SK-N-SH (cell line): ENCODE measurements at regions not wholly inside any gene's neighbourhood (a gene's known extent, or its start where the extent isn't known, plus 50 kb on each side); places are given as distances from the start of the nearest gene placed in this dataset.

Experiments
- CTCF ChIA-PET: fragments of 300-600, 350-600 bp; formaldehyde crosslinking; extraction: SDS; loops from one replicate; lab custom pipeline; 2021; lab: Yijun Ruan, JAX
- POLR2A ChIA-PET: fragments of 350-600 bp; sonication (Branson Sonifier 250); formaldehyde crosslinking; extraction: SDS; loops from one replicate; lab custom pipeline; 2020; ENCODE audit warnings: antibody characterized with exemption, inconsistent platforms; lab: Yijun Ruan, JAX
- DNase-seq: peaks from one replicate; pipeline ENCODE4 v3.0.0; 2012
- H2AFZ ChIP-seq: fragments of 200-600 bp; sonication (generic); 2 replicates; pipeline ENCODE4 v1.8.1; 2016; ENCODE audit warnings: antibody characterized with exemption, mild to moderate bottlenecking, low read depth
- H3F3A ChIP-seq: fragments of 200-600 bp; sonication (generic); replicated peaks from 2 replicates; pipeline ENCODE3; 2016; ENCODE audit warnings: antibody characterized with exemption, mild to moderate bottlenecking; ENCODE audit not compliant: insufficient read depth
- H3K27ac ChIP-seq, 2 experiments: fragments of 200-500 bp in 1 of 2; fragments of 200-600 bp in 1 of 2; sonication (Bioruptor generic) in 1 of 2; sonication (generic), shearing (Covaris generic) in 1 of 2; 2 replicates each; pipeline versions ENCODE4 v1.5.1 to v1.6.1; 2014 to 2016; ENCODE audit warnings: low read depth in 2 of 2, inconsistent platforms in 1 of 2, low read length in 1 of 2, mild to moderate bottlenecking in 1 of 2, mixed read lengths in 1 of 2
- H3K27me3 ChIP-seq: fragments of 200-600 bp; sonication (generic), shearing (Covaris generic); 2 replicates; pipeline ENCODE4 v1.6.1; 2016; ENCODE audit warnings: mixed run types; ENCODE audit not compliant: insufficient read depth
- H3K36me3 ChIP-seq, 2 experiments: fragments of 200-500 bp in 1 of 2; fragments of 200-600 bp in 1 of 2; sonication (Bioruptor generic) in 1 of 2; sonication (generic) in 1 of 2; replicated peaks in 1 of 2; 2 replicates each; pipeline versions ENCODE3 to v1.5.1; 2014 to 2016; ENCODE audit warnings: low read length in 1 of 2, mild to moderate bottlenecking in 1 of 2; ENCODE audit not compliant: insufficient read depth in 2 of 2, control insufficient read depth in 1 of 2
- H3K4me1 ChIP-seq, 2 experiments: fragments of 200-500 bp in 1 of 2; fragments of 200-600 bp in 1 of 2; sonication (Bioruptor generic) in 1 of 2; sonication (generic), shearing (Covaris generic) in 1 of 2; 2 replicates each; pipeline versions ENCODE4 v1.5.1 to v1.6.1; 2014 to 2016; ENCODE audit warnings: low read depth in 1 of 2, low read length in 1 of 2, mixed run types in 1 of 2; ENCODE audit not compliant: insufficient read depth in 2 of 2, control insufficient read depth in 1 of 2
- H3K4me2 ChIP-seq: fragments of 200-600 bp; sonication (generic), shearing (Covaris generic); 2 replicates; pipeline ENCODE4 v1.6.1; 2017; ENCODE audit warnings: mixed run types
- H3K4me3 ChIP-seq, 2 experiments: fragments of 200-500 bp in 1 of 2; fragments of 200-600 bp in 1 of 2; sonication (Bioruptor generic) in 1 of 2; sonication (generic), shearing (Covaris generic) in 1 of 2; 2 replicates each; pipeline versions ENCODE4 v1.5.1 to v1.8.1; 2014 to 2016; ENCODE audit warnings: low read depth in 2 of 2, inconsistent platforms in 1 of 2, low read length in 1 of 2, mild to moderate bottlenecking in 1 of 2, mixed read lengths in 1 of 2, moderate library complexity in 1 of 2
- H3K79me2 ChIP-seq: fragments of 200-600 bp; sonication (generic); 2 replicates; pipeline ENCODE4 v1.8.1; 2017; ENCODE audit warnings: mild to moderate bottlenecking; ENCODE audit not compliant: insufficient read depth
- H3K9ac ChIP-seq: fragments of 200-600 bp; sonication (generic); 2 replicates; pipeline ENCODE4 v1.6.1; 2017; ENCODE audit warnings: mixed run types
- H3K9me2 ChIP-seq: fragments of 200-600 bp; sonication (generic); 2 replicates; pipeline ENCODE4 v1.6.1; 2017; ENCODE audit warnings: mixed run types
- H3K9me3 ChIP-seq: fragments of 200-600 bp; sonication (generic); 2 replicates; pipeline ENCODE4 v1.6.1; 2017; ENCODE audit warnings: mixed run types, mild to moderate bottlenecking, moderate library complexity
- H4K20me1 ChIP-seq: fragments of 200-600 bp; sonication (generic); 2 replicates; pipeline ENCODE4 v1.6.1; 2017; ENCODE audit warnings: mild to moderate bottlenecking, mixed run types; ENCODE audit not compliant: insufficient read depth
- ELF1 ChIP-seq: IDR thresholded peaks from 2 replicates; pipeline ENCODE4 v1.4.0; 2012
- EP300 ChIP-seq, 2 experiments: IDR thresholded peaks; 2 replicates each; pipeline versions ENCODE4 v1.4.0 to v1.6.1; 2012; ENCODE audit warnings: borderline replicate concordance in 1 of 2, low read depth in 1 of 2, low read length in 1 of 2
- FOSL2 ChIP-seq: IDR thresholded peaks from 2 replicates; pipeline ENCODE4 v1.4.0; 2012; ENCODE audit warnings: low read depth, mild to moderate bottlenecking, moderate library complexity, borderline replicate concordance
- GABPA ChIP-seq: IDR thresholded peaks from 2 replicates; pipeline ENCODE4 v1.4.0; 2012; ENCODE audit warnings: low read depth, mild to moderate bottlenecking
- GATA2 ChIP-seq: sonication (generic); formaldehyde crosslinking; IDR thresholded peaks from 2 replicates; pipeline ENCODE4 v1.5.0; 2020; ENCODE audit warnings: mild to moderate bottlenecking, missing genetic modification reagents
- IRF3 ChIP-seq: fragments of 150-350 bp; IDR thresholded peaks from 2 replicates; pipeline ENCODE4 v1.6.1; 2016; ENCODE audit warnings: mild to moderate bottlenecking, low read depth, low read length
- JUND ChIP-seq: IDR thresholded peaks from 2 replicates; pipeline ENCODE4 v1.4.0; 2012
- MEF2A ChIP-seq: IDR thresholded peaks from 2 replicates; pipeline ENCODE4 v1.4.0; 2012; ENCODE audit warnings: low read depth, borderline replicate concordance
- MXI1 ChIP-seq: IDR thresholded peaks from 2 replicates; pipeline ENCODE4 v1.6.1; 2012; ENCODE audit warnings: mild to moderate bottlenecking, low read depth, low read length, improper control_type of control experiment
- NRF1 ChIP-seq: IDR thresholded peaks from 2 replicates; pipeline ENCODE4 v1.6.1; 2012; ENCODE audit warnings: low read depth, mild to moderate bottlenecking, low read length
- RAD21 ChIP-seq: IDR thresholded peaks from 2 replicates; pipeline ENCODE4 v1.6.1; 2012; ENCODE audit warnings: mild to moderate bottlenecking, low read length
- RCOR1 ChIP-seq: fragments of 150-350 bp; IDR thresholded peaks from 2 replicates; pipeline ENCODE4 v1.6.1; 2017; ENCODE audit warnings: antibody characterized with exemption, low read length
- REST ChIP-seq: IDR thresholded peaks from 2 replicates; pipeline ENCODE4 v1.6.1; 2012; ENCODE audit warnings: mild to moderate bottlenecking, low read depth, low read length, moderate library complexity
- RFX5 ChIP-seq: IDR thresholded peaks from 2 replicates; pipeline ENCODE4 v1.6.1; 2012; ENCODE audit warnings: mild to moderate bottlenecking, improper control_type of control experiment, low read length
- SMC3 ChIP-seq: IDR thresholded peaks from 2 replicates; pipeline ENCODE4 v1.6.1; 2012; ENCODE audit warnings: low read depth, low read length, improper control_type of control experiment
- TAF1 ChIP-seq: IDR thresholded peaks from 2 replicates; pipeline ENCODE4 v1.6.1; 2012; ENCODE audit warnings: low read depth, mild to moderate bottlenecking, low read length, moderate library complexity, borderline replicate concordance
- TCF12 ChIP-seq: IDR thresholded peaks from 2 replicates; pipeline ENCODE4 v1.4.0; 2012
- TEAD4 ChIP-seq: IDR thresholded peaks from 2 replicates; pipeline ENCODE4 v1.4.0; 2012; ENCODE audit warnings: mild to moderate bottlenecking, borderline replicate concordance; ENCODE audit not compliant: insufficient read depth
- USF2 ChIP-seq: fragments of 150-350 bp; IDR thresholded peaks from 2 replicates; pipeline ENCODE4 v1.6.1; 2017; ENCODE audit warnings: antibody characterized with exemption, low read length, low read depth, borderline replicate concordance
- WGBS: methylation state at CpG from one replicate; pipeline ENCODE4 v1.1.6; 2017; ENCODE audit warnings: low lambda C conversion rate; 5-methylcytosine and 5-hydroxymethylcytosine counted together

- 64% methylated on average over 3 of the region's 3 CpGs for WGBS
- no peak for DNase-seq
- Histone ChIP-seq H3K9me2 (no peaks in the 10 kb centered on the region), H3K4me3 (no peak overlapping the region), H3K27ac (no peak overlapping the region), H3K4me1 (peaks cover 0 to 2% of the 10 kb centered on the region in 2 experiments; a peak in 1 of 4 replicates), H4K20me1 (no peaks in the 10 kb centered on the region), H3K27me3 (no peaks in the 10 kb centered on the region), H3K79me2 (no peaks in the 10 kb centered on the region), H3K9ac (no peak overlapping the region), H3K36me3 (no peaks in the 10 kb centered on the region), H3K4me2 (no peak overlapping the region), H3F3A (no peaks in the 10 kb centered on the region), H3K9me3 (no peaks in the 10 kb centered on the region), H2AFZ (no peak overlapping the region)
- POLR2A ChIA-PET, result no interaction called here
- CTCF ChIA-PET, result no interaction called here
- TF ChIP-seq IRF3, result no peak
- no peak for TF ChIP-seq NRF1
- no peak for TF ChIP-seq TAF1
- TF ChIP-seq MEF2A, result no peak
- no peak for TF ChIP-seq JUND
- no peak for TF ChIP-seq SMC3
- no peak for TF ChIP-seq RFX5
- TF ChIP-seq ELF1, result no peak
- no peak for TF ChIP-seq FOSL2
- no peak for TF ChIP-seq TCF12
- no peak for TF ChIP-seq TEAD4
- TF ChIP-seq USF2, result no peak
- TF ChIP-seq RCOR1, result no peak
- TF ChIP-seq MXI1, result no peak
- no peak for TF ChIP-seq EP300 (IDR thresholded peaks at IDR 0.05; ENCODE audit: borderline replicate concordance in 1 of 2, low read depth in 1 of 2, low read length in 1 of 2)
- TF ChIP-seq REST, result no peak
- no peak for TF ChIP-seq GATA2 (CRISPR knock-in tag)
- TF ChIP-seq RAD21, result no peak
- no peak for TF ChIP-seq GABPA
These were observed 310.6 kb downstream of the LRRIQ3 start for GRCh38 chr1:73887412-73887811.
